GM19023 (cell line): ENCODE measurements at regions not wholly inside any gene's neighbourhood (a gene's known extent, or its start where the extent isn't known, plus 50 kb on each side); places are given as distances from the start of the nearest gene placed in this dataset.

Experiments used
- ATAC-seq: cut with Tn5 transposase; IDR thresholded peaks from one replicate; pipeline ENCODE4 v1.9.1; 2021; ENCODE audit warnings: mild to moderate bottlenecking, moderate library complexity; ENCODE audit not compliant: unreplicated experiment

DNA sequence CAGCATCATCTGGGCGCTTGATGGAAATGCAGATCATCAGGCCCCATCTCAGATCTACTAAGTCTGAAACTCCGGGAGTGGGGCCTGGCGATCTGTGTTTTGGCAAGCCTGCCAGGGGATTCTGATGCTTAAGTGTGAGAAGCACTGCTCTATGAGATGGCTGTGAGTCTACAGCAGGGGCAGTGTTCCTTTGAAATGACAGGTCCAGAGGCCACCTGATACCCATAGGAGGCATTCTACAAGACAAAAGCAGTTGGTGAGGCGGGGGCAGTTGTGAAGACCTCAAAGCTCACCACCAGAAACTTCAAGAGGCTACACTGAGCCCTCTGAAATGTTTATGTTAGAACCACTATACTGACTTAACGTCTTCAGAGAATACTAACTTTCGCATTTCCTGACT, 86.9 kb upstream of the SPATA31D4 start:
- no peak for ATAC-seq

DNA sequence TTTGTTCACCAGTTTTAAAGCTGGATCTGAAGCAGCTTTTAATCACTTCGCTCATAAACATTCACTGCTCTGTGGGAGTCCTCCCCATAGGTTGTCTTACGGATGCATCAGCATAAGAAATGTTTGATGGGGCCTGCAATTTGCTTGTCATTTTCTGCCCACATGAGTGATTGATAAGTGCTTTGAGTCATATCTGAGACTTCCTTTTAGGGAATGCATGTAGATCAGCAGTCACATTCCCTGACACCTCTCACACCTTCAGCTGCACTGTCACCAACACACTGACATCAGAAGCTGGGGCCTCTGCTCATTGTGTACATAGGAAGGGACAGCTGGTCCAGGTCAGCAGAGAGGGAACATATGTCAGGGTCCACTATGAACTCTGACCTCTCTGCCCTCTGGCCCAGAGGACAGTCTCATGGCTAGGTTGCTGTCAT, 84.1 kb upstream of the SPATA31D4 start:
- ATAC-seq, result no peak

DNA sequence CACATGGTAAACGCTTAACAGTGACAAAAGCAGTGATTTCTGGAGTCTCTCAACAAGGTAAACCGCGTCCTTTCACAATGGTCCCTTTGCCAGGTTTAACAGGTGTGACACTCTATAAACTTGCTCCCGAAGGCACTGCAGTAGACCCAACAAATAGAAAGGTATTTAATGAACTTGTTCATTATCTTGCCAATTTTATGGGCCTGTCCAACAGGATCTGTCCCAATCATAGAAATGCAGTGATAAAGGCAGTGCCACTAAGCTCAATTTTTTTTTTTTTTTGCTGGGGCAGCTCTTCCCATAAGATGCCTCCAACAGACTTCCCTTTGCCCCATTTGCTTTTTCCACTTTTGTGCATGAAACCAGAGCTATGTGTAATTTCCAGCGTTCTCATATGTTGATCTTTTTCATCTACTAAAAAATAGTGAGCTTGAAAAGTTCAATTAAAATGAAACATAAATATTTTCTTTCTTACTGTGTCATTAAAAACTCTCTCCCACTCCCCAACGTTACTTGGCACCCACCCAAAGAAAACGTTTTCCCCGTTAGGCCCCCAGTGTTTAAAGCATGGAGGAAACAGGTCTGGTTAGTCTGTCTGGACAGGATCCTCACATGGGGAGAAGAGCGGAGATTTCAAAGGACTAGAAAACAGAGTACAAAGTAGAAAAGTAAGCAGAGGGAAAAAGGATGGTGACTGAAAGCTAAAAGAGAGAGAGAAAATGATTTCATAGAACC, 80.9 kb upstream of the SPATA31D4 start:
- no peak for ATAC-seq

DNA sequence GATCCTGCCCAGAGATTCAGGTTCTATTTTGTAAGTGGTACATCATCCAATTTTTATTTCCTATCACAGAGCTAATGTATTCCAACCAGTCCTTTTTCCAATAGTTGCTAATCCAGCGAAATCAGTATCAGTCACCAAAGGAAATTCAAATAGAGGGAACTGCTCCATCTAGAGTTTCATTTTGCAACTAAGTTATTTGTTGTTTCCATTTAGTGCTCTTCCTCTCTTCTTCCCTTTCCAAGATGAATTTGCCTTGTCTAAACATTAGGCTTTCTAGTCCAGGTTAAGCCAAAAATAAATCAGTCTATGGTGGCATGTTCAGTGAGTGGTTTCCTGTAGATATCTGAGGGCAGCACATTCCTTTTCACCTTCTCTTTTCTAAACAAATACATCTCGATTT, 79.8 kb upstream of the SPATA31D4 start:
- no peak for ATAC-seq

DNA sequence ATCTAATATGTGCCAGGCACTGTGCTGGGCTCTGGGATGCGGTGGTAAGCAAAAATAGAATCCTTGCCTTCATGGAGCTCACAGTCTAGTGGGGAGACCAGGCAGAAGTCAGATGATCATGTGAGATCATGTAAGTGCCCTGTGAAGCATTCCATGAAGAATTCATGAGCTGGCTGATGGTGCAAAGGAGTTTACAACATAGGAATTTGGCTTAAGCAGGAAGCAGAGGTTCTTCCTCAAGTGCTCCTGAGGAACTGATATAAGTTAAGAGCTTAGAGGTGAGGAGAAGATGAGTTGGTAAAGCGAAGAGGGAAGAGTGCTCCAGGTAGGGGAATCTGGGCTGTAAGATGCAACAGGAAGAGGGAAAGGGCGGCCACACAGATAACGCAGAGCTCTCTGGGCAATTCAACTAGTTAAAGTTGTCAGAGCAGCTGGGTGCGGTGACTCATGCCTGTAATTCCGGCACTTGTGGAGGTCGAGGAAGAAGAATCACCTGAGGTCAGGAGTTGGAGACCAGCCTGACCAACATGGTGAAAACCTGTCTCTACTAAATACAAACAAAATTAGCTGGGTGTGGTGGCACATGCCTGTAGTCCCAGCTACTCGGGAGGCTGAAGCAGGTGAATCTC, 78.5 kb upstream of the SPATA31D4 start:
- no peak for ATAC-seq

DNA sequence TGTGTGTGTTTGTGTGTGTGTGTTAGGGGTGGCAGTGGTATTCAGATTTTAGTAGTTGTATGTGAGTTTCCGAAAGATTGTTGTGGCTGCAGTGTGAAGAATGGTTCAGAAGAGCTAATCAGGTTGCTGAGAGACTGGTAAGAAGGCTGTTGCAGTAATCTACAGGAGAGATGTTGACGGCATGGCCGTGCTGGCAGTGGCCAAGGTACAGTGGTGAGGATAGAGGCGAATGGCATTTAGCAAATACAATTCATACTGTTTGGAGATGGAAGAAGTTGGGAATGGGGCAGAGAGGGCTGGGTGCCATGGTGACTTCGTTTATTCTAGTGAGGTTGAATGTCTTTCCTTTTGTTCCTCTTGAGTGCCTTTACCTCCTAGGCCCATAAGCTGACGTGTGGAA, 77.5 kb upstream of the SPATA31D4 start:
- no peak for ATAC-seq

DNA sequence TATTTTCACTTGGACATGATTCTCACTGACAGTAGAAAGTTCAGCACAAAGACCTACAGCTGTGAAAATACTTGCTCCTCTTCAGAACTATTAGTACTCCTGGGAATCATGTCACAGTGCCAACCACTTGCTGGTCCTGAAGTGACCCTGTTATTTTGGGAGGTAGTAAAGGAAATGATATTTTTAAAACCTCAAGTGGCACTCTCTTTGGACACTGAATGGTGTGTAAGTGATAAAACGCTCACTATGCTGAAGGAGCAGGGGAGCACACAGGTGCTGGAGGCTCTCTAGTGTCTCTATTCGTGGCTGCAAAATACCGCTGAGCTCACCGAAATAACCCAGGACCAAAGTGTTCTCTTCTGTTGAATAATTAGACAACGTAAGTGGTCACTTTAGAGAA, 76.9 kb upstream of the SPATA31D4 start:
- ATAC-seq, result no peak

DNA sequence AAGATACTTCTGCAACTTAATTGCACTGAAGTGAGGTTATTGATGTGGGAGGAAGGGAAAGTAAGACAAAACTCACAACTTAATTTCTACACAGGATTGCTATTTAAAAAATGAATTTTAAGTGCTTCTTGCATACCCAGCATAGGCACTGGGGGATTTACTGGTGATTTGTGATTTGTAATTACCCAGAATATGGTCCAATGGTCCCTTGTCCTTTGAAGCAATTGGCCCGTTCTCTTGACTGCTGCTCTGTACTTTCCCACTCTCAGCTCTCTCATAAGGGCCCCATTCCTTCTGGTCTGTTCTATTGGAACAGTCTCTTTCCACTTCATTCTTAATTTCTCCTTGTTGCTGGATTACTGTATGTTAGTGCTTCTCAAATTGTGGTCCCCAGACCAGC, 75.4 kb upstream of the SPATA31D4 start:
- ATAC-seq, result no peak

DNA sequence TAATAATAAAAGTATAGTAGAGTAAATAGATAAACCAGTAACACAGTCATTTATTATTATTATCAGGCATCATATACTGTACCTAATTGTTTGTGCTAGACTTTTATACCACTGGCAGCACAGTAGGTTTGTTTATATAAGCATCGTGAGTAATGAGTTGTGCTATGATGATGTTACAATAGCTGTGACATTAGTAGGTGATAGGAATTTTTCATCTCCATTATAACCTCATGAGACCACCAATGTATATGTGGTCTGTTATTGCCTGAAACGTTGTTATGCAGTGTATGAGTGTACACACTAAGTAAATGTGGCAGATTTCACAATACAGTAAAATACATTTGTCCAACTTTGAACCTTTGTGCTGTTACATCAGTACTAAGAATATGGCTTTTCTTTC, 72.7 kb upstream of the SPATA31D4 start:
- no peak for ATAC-seq

DNA sequence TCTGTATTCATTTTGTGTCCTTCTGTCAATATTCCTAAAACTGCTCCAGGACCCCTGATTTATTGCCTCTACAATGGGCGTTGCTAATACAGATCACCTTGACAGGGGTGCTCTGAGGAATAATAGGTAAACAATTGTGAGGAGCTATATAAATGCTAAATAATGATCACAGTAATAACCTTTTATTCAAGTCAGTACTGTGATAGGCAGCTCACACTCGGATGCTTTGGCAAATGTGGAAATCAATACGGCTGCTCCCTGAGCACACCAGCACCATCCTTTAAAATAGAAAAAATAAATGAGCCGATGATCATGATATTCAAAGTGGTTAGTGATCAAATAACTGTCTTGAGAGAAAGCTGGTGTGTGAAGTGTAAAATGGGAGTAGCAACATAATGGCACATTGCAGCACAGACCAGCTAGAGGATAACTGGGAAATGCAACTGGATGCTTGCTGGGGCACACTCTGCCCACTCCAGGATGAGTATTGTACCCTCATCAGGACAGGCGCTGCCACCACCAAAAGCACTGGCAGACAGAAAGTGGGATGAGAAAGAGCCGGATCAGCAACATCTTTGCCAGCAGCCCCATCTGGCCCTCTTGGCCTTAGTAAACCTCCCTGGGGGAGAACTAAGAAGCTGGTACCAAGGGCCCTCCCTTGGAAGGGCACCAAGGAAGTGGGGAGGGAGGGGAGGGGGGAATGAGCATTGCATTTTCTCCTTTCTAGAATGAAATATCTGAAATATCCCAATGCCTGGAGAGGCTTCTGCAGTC, 69.4 kb upstream of the SPATA31D4 start:
- no peak for ATAC-seq

DNA sequence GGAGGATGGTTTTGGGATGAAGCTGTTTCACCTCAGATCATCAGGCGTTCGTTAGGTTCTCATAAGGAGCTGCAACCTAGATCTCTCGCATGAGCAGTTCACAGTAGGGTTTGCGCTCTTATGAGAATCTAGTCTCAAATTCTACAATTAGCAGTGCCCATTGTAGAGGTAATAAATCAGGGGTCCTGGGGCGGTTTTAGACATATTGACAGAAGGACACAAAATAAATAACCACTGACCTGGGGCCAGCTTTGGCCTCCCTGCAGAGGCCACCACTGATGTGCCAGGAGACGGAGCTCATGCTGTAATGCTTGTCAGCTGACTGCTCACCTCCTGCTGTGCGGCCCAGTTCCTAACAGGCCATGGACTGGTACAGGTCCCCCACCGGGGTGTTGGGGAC, 67.6 kb upstream of the SPATA31D4 start:
- no peak for ATAC-seq

DNA sequence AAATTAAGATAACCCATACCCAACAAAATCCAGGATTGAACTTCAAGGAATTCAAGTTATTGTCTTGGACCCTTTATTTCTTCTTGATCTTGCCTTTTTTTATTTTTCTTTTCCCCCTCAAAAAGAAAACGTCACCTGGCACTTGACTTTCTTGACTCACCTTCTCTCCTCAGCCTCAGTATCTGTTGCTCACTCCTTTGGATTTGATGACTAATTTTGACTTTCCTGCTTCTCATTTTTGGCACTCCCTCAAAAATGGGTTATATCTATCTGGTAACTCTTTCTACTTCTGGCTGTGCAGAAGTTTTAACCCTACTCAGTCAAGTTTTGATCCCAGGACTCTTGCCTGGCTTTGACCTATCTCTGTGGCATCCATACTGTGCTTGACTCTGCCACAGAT, 66.6 kb upstream of the SPATA31D4 start:
- no peak for ATAC-seq

DNA sequence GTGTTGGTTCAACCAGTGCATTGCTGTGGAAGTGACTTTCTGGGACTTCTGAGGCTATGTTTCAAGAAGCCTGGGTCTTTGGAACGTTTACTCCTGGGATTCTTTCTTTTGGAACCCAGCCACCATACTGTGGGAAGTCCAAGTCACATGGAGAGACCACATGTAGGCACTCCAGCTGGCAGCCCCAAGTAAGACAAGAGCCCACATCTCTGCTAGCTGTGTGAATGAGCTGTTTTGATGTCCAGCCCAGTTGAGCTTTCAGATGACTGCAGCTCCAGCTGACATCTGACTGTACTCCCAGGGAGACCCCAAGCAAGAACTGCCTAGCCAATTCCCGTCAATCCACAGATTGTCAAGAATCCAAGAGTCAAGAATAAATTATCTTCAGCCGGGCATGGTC, 60.1 kb upstream of the SPATA31D4 start:
- ATAC-seq, result no peak

DNA sequence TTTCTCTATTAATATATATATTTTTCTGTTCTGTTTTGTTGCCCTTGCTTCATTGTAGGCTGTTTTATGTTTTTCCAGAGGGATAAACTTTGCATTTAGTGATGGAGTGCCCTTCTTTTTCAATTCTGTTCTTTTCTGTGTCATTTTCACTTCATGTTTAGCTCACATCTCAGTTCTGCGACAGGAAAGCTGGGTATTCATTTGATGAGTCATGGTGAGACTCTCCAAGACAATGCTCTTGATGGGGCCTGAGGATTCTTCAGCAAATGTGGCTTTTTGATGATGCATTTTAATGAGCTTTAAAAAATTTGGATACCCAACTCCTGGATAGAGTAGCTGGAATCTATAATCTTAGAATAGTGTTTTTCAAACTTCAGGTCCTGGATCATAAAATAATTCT, 56.5 kb upstream of the SPATA31D4 start:
- no peak for ATAC-seq

DNA sequence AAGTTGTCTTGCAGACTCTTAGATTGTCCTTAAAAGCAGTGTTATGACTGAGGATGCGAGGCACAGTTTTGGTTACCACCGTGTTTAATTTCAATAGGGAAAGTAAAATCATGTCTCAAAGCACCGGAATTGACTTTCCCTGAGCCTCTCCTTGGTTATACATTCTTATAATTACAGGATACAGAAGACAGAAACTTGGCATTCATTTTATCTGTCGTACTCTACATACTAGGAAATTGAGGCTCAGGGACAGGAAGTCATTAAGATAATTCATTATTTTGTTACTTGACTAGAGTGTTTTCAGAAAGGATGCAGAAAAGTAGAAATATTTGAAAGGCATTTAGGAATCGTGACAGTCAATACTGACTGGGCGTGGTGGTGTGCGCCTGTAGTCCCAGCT, 54.0 kb upstream of the SPATA31D4 start:
- ATAC-seq, result no peak

DNA sequence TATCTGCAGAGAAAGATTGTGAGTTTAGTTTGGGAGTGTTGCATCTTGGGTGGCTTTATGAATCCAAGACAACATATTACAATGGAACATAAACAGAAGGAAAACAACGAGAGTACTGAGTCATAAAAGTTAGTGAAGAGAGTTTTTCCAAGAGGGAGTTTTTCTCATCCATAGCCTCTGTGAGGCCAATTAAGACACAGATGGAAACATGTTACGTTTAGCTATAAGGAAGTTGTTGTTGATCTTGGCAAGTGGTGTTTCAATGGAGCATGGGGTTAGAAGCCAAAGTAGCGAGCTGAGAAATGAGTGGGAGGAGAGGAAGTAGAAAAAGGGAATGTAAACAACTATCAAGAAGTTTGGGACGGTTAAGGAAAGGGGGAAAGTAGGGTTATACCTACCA, 53.3 kb upstream of the SPATA31D4 start:
- no peak for ATAC-seq

DNA sequence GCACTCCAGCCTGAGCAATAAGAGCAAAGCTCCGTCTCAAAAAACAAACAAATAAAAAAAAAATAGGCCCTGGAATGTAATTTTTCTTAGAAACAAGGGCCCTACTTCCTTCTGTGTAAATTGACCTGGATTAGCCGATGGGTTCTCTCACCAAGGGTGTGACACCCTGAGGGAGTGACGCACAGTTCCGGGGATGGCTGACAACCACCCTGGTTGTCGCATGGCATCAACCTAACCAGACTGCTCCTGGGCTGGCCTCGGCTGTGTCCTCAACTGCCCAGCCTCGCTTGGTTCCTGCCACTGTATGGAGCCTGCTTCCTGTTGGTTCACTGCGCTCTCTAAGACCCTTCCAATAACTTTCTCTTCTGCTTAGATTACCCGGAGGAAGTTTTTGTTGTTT, 51.2 kb upstream of the SPATA31D4 start:
- ATAC-seq, result no peak
